ENCODE measurements at regions not wholly inside any gene's neighbourhood (a gene's known extent, or its start where the extent isn't known, plus 50 kb on each side); places are given as distances from the start of the nearest gene placed in this dataset.

DNA sequence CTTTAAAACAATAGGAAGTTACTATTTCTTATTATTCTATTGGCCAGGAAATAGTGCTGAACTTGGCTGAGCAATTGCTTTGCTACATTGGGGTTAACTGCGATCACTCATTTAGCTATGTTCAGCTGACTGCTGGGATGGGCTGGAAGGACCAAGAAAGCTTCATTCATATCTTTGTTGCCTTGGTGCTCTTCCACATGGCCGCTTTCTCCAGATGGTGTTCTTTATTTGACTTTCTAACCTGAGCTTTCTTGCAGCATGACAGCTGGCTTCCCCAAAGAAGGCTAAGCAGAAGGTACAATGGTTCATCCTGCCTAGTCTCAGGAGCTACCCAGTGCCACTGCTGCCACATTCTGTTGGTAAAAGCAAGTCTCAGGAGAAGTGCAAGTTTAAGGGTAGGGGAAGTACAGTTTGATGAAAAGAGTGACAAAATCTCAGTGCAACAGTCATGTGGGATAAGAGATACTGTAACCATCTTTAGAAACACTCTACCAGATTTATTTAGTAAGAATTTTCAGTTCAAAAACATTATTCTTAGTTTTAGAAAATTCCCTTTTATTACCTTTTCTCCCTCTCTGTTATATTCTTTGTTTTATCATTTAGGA, 180.6 kb upstream of the RBMS1 start:
- H3K4me3 Mint-ChIP-seq: no peak overlapping the region
- H3K36me3 Mint-ChIP-seq (ENCODE audit: low read depth): no peaks in the 10 kb centered on the region
- H3K4me1 Mint-ChIP-seq: no peaks in the 10 kb centered on the region
- H3K27ac Mint-ChIP-seq: no peak overlapping the region
- H3K9me3 Mint-ChIP-seq: peaks cover 6% of the 10 kb centered on the region
- TF ChIP-seq, protein P1, sequence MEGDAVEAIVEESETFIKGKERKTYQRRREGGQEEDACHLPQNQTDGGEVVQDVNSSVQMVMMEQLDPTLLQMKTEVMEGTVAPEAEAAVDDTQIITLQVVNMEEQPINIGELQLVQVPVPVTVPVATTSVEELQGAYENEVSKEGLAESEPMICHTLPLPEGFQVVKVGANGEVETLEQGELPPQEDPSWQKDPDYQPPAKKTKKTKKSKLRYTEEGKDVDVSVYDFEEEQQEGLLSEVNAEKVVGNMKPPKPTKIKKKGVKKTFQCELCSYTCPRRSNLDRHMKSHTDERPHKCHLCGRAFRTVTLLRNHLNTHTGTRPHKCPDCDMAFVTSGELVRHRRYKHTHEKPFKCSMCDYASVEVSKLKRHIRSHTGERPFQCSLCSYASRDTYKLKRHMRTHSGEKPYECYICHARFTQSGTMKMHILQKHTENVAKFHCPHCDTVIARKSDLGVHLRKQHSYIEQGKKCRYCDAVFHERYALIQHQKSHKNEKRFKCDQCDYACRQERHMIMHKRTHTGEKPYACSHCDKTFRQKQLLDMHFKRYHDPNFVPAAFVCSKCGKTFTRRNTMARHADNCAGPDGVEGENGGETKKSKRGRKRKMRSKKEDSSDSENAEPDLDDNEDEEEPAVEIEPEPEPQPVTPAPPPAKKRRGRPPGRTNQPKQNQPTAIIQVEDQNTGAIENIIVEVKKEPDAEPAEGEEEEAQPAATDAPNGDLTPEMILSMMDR (IDR thresholded peaks at IDR 0.05; ENCODE audit: unreplicated experiment in 3 of 3): no peak
- H3K27me3 Mint-ChIP-seq (ENCODE audit: low read depth): no peaks in the 10 kb centered on the region

- H3K36me3 Mint-ChIP-seq (ENCODE audit: low read depth): no peaks in the 10 kb centered on the region
- H3K9me3 Mint-ChIP-seq: peaks cover 19% of the 10 kb centered on the region
- no peak overlapping the region for H3K27ac Mint-ChIP-seq
- no peaks in the 10 kb centered on the region for H3K27me3 Mint-ChIP-seq (ENCODE audit: low read depth)
- no peak overlapping the region for H3K4me3 Mint-ChIP-seq
- TF ChIP-seq, protein P1 (IDR thresholded peaks at IDR 0.05; ENCODE audit: unreplicated experiment in 3 of 3): no peak
- no peaks in the 10 kb centered on the region for H3K4me1 Mint-ChIP-seq
Observed at GRCh38 chr2:160679686-160680085, 186.1 kb upstream of the RBMS1 start.

- Mint-ChIP-seq H3K4me3 (no peak overlapping the region), H3K36me3 (ENCODE audit: low read depth) (no peaks in the 10 kb centered on the region), H3K9me3 (peaks cover 17% of the 10 kb centered on the region), H3K27ac (no peak overlapping the region), H3K27me3 (ENCODE audit: low read depth) (no peaks in the 10 kb centered on the region), H3K4me1 (no peaks in the 10 kb centered on the region)
- TF ChIP-seq, protein P1 (IDR thresholded peaks at IDR 0.05; ENCODE audit: unreplicated experiment in 3 of 3): no peak
Observed at GRCh38 chr2:160680294-160680693, 186.7 kb upstream of the RBMS1 start.

DNA sequence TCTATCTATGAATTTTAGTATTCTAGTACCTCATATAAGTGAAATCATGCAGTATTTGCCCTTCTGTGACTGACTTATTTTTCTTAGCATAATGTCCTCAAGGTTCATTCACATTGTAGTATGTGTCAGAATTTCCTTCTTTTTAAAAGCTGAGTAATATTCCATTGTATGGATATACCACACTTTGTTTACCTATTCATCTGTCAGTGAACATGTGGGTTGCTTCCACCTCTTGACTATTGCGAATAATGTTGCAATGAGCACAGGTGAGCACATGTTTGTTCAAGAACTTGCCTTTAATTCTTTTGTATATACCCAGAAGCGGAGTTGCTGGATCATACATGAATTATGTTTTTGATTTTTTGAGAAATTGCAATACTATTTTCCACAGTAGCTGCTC, 187.4 kb upstream of the RBMS1 start:
- H3K27me3 Mint-ChIP-seq (ENCODE audit: low read depth): no peaks in the 10 kb centered on the region

GRCh38 chr2:160683206-160683605, 189.6 kb upstream of the RBMS1 start:
- Mint-ChIP-seq H3K36me3 (ENCODE audit: low read depth) (no peaks in the 10 kb centered on the region), H3K27ac (peak overlapping the region in 1 of 3 experiments; percentile 70), H3K4me3 (no peak overlapping the region), H3K4me1 (peaks cover 6% of the 10 kb centered on the region), H3K9me3 (peaks cover 17% of the 10 kb centered on the region), H3K27me3 (ENCODE audit: low read depth) (no peaks in the 10 kb centered on the region)
- TF ChIP-seq, protein P1 (IDR thresholded peaks at IDR 0.05; ENCODE audit: unreplicated experiment in 3 of 3): no peak

More for the DNA sequence above, 187.4 kb upstream of the RBMS1 start:
- Mint-ChIP-seq H3K4me3 (no peak overlapping the region), H3K36me3 (ENCODE audit: low read depth) (no peaks in the 10 kb centered on the region), H3K9me3 (peaks cover 17% of the 10 kb centered on the region), H3K4me1 (no peaks in the 10 kb centered on the region), H3K27ac (no peak overlapping the region)
- TF ChIP-seq, protein P1 (IDR thresholded peaks at IDR 0.05; ENCODE audit: unreplicated experiment in 3 of 3): no peak

- H3K36me3 Mint-ChIP-seq (ENCODE audit: low read depth): no peaks in the 10 kb centered on the region
- peak overlapping the region; percentile 68 to 81 (median 76) for H3K27ac Mint-ChIP-seq
- peaks cover 6% of the 10 kb centered on the region for H3K4me1 Mint-ChIP-seq
- H3K27me3 Mint-ChIP-seq (ENCODE audit: low read depth): no peaks in the 10 kb centered on the region
- peaks cover 11% of the 10 kb centered on the region for H3K9me3 Mint-ChIP-seq
- TF ChIP-seq, protein P1 (IDR thresholded peaks at IDR 0.05; ENCODE audit: unreplicated experiment in 3 of 3): no peak
- no peak overlapping the region for H3K4me3 Mint-ChIP-seq
Observed at GRCh38 chr2:160687629-160688028, 194.0 kb upstream of the RBMS1 start.

Measured in nephron (organoid).